GM21515 (cell line): ENCODE measurements at regions not wholly inside any gene's neighbourhood (a gene's known extent, or its start where the extent isn't known, plus 50 kb on each side); places are given as distances from the start of the nearest gene placed in this dataset.

Source experiments
- ATAC-seq: cut with Tn5 transposase; IDR thresholded peaks from one replicate; pipeline ENCODE4 v1.9.1; 2021; ENCODE audit not compliant: unreplicated experiment

DNA sequence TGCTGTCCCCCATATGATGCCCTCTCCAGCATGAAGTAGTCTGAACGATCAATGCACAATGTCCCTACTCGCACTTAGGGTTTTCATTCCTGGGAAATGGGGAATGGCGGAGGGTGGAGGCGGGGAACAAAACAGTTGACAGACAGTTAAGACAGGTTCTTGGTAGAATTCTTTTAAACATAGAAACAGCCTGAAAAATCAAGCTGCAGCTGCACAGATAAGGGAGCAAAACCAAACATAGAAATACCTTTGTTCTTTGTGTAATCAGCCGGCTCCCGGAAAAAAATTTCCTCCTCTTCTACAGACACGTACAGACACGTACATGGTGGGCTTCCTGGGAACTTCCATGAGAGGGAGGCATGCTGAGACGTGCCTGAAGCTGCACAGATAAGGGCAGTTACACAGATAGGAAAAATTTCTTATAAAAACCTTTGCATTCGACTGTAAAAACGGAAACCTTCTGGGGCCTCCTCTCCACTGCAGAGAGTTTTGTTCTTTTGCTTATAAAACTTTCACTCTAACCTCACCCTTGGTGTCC is 662.4 kb upstream of the PTPRD start:
- ATAC-seq, result no peak

DNA sequence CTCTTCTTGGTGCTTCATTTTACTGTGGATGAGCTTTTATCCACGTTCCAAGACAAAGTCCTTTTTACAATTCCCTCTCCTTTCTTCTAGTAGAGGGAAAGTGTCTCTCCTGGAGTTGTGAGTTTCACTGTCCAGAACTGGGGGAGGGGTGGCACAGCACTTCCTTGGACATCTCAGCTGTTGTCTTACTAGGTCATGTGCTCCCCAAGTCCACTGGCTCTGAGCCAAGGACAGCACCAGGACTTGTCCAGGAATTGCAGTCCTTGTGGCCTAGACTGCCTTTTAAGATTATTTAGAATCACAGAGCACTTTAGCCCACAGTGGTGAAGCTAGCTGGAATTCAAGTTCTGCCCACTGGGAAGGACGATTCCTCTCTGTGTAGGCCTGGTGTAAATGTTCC is 700.2 kb upstream of the PTPRD start:
- no peak for ATAC-seq

DNA sequence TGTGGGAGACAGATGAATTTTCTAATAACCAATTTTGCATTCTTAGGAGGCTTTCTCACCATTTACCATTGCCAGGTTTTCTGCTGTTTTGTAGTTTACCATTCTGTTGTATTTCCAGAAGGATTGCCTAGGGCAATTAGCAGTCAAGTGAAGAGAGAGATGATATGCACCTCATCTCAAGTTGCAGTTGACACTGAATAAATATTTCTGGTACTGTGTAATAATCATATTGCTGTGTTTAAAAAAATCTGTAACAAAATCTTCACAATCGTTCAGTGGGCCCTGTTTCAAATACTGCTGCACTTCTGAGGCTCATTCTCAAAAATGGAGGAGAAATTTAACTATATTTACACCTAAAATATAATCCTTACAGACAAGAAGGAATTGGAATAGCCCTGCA is 706.1 kb upstream of the PTPRD start:
- ATAC-seq, result no peak

DNA sequence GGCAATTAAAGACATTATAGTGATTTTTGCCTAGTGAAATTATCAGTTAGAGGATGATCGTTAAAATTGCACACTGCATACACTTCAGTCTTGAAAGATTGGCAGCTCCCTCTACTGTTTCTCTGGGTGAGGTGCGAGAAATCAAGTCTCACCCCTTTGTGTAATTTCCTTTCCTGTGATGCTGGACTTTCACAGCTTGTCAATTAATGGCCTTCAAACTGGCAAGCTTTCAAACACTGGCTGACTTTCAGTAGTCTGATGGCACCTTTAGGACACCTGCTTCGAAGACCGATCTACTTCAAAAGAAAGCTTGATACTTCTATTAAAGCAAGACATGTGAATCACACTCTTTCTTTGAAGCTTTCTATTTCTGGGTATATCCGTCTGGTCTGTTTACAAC is 706.7 kb upstream of the PTPRD start:
- no peak for ATAC-seq

DNA sequence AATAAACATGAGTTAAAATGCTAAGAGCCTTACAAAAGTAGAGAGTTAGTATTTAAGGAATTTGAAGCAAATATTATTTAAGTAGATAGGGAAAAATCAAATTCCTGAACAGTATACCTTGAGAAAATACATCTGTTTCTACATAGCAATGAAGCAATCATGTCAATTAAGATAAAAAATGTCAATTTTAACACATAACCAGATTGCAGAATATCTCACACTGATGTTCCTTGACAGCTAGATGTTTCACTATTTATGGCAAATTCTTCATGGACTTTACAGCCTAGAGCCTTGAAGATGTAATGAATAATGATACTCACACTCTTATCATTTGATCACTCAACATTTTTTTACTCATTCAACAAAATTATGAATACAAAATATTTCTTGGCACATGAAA is 708.2 kb upstream of the PTPRD start:
- no peak for ATAC-seq

DNA sequence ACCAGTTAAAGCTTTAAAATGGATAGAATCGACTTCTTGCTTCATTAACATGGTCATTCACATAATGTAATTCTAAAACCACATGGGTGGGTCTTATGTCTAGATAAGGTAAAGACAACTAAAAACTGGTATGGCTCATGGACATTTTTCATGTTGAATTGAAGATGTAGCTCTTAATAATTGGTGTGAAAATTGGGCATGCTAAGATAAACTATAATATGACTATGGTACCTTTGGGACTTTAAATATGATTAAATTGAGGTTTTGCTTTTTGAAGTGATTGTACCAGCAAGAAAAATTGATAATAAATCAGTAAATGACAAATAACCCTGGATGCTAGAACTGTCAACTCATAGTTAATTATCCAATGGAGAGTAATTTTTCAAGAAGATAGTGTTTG is 710.7 kb upstream of the PTPRD start:
- ATAC-seq, result no peak

DNA sequence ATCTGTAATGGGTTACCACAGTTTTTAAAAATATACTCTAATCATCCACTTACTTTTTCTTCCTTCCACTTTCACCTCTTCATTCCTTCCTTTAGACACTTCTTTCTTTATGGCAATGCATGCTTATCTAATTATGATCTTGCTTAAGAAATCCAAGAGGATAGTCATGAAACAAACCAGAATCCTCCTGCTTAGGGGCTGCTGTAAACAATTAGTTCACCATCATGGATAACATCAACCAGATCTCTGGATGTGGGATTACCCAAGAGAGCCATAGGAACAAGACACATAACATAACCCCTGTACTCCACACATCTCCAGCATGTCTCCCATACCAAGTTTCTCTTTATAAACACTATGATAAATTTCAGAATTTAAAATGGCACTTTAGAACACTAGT is 713.4 kb upstream of the PTPRD start:
- ATAC-seq, result no peak

DNA sequence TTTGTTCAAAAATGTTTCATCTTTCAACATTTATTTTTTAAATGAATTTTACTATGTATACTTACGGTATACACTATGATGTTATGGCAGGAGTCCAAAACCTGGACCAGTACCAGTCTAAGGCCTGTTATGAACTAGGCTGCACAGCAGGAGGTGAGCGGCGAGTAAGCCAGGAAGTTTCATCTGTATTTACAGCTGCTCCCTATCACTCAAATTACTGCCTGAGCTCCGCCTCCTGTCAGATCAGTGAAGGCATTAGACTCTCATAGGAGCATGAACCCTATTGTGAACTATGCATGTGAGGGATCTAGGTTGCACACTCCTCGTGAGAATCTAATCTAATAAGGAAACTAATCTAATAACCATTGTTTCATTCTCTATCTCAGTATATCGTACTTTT is 715.5 kb upstream of the PTPRD start:
- no peak for ATAC-seq

DNA sequence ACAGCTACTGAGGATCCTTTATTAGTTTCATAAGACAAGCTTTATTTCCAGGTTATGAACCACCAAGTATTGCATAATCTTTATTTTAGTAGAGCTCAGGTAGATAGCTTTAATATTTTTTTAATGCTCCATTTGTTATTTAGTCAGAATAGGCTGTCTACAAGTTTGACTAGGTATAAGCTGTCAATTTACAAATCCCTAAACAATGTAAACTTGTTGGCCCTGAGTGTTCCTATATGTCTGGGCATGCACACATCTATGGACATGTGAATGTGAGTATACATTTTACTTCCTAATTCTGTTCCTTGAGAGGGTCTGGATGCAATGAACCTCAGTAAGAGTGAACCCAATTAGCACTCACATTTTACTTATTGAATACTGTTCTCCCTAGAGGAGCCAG is 722.2 kb upstream of the PTPRD start:
- no peak for ATAC-seq

DNA sequence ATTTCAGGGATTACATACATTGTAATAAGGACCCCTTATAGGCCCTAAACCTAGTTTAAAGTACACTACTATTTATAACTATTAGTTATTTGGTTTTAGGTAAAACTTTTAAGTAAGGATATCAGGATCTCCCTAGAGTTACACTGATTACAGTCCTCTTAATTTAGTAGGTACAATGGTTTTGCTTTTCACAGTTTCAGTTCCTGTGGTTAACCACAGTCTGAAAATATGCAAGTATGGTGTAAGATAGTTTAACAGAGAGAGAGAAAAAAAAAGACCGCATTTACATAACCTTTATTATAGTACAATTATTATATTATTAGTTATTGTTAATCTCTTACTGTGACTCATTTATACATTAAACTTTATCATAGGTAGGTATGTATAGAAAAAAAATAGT is 725.3 kb upstream of the PTPRD start:
- peak; percentile 63 for ATAC-seq

DNA sequence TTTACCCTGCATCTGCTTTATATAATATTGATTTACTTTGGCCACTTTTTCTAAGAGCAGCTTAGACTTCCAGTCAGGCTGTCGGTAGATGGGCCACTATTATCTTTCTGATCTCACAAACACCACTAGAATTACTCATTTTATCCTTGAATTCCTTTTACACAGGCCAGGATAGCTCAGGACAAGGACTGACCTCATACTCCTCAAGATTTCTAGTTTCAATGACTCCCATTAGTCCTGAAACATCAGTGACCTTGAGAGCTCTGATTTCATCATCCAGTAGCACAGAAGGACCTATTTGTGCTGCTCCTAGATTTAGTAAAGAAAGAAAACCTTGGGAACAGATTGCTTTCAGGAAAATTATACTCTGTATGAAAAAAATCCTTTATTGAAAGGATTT is 727.9 kb upstream of the PTPRD start:
- no peak for ATAC-seq

DNA sequence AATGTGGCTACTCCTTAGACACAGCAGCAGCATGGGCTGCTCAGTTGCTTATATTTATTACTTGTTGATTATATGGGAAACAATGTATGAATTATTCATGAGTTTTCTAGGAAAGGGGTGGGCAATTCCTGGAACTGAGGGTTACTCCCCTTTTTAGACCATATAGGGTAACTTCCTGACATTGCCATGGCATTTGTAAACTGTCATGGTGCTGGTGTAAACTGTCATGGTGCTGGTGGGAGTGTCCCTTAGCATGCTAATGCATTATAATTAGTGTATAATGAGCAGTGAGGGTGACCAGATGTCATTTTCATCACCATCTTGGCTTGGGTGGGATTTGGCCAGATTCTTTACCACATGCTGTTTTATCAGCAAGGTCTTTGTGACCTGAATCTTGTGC is 734.6 kb upstream of the PTPRD start:
- no peak for ATAC-seq

DNA sequence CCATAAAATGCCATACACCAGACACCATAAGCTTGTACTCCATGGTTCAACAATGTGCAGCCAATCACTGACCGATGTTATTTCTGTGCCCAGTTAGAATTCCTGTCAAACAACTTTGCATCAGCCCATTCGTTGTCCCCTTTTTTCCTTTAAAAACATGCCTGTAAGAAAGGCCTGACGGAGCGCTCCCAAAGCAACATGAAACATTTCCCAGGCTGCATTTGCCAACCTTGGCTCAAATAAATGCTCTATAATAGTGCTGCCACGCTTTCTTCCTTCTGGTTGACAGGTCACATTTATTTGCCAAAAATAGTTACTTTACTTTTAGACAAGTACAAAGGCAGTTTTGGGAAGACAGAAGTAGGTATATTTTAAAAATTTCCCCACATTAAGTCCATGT is 735.6 kb upstream of the PTPRD start:
- no peak for ATAC-seq

DNA sequence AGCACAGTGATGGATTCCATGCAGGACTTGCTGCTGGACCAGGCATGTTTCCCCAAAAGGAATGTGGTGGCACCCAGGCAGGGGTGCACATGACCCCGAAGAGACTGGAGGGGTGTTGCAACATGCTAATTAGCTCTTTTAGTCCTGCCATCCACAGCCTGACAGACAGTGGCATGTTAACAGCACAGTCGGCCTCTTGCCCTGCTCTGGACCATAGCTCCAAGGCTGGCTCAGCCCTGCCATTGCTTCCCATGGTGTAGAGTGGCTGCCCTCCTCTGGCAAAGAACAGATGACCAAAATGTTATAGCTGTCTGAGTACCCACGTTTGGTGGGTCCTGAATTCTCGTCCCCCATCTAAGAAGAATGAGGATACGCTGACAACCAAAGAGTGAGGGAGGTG is 736.4 kb upstream of the PTPRD start:
- ATAC-seq, result no peak

DNA sequence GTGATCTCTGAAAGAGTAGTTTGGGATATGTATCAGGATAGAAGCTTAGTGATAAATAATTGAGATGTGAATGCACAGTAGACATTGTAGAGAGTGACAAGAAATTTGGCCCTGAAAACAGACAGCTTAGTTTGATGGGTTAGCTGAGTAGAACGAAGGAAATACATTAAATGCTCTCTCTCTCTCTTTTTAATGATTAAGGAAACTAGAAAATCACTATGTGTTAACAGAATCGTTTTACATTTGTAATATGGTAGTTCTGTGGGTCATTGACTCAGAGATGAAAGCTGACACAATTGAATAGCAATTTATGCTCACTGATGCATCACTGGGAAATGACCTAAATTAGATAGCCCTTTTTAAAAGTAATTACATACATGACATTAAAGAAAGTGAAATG is 739.8 kb upstream of the PTPRD start:
- no peak for ATAC-seq

DNA sequence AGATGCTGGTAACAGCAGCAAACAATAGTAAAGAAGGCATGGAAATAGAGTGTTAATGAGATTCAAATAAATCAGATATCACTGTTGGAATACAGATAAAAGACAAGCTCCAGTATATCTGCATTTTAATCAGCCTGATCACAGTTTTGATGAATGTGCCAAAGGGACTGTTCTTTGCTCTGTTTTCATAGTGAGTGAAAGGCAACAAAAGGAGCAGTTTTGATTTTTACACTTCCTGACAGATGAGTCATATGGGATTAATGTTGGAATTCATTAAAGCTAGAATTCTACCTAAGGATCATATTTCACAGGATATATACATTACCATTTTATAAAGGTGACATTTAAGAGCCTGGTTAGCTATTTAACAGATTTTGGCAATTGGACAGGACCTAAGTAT is 743.3 kb upstream of the PTPRD start:
- no peak for ATAC-seq

DNA sequence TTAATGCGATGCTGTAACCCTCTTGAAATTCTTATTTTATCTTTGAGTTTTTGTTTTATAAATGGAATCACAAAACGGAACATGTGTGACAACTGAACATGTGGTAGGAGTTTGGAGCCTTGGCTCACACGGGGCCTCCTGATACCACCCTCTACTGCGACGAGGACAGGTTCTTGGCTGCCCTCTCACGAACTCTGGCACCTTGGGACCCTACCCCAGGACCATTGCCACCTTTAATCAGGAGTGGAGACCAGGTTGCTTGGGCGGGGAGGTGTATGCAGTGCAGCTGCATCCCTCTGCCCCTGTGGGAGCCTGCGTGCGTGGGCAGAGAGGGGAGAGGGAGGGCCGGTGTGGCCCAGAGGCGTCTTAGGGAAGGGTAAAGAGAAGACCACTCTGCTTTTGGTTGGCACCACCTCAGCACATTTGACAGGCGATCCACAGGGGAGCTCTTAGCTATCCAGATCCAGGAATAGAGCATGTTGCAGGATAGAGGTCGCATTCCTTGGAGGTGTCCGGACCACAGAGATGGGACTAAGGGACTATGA is 753.9 kb upstream of the PTPRD start:
- no peak for ATAC-seq

DNA sequence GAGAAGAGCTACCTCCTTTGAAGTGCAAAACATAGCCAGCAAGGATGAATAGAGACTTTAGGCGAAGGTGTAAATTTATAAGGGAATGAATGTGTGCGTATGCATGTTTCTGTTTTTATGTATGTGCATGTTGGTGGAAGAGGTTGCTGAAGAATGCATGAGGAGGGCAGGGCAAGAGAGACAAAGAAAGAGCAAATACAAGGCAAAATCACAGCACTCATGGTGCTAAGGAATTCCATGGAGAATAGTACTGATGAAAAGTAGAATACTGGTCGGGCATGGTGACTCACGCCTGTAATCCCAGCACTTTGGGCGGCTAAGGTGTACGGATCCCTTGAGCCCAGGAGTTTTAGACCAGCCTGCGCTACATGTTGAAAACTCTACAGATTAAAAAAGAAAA is 762.1 kb upstream of the PTPRD start:
- no peak for ATAC-seq

DNA sequence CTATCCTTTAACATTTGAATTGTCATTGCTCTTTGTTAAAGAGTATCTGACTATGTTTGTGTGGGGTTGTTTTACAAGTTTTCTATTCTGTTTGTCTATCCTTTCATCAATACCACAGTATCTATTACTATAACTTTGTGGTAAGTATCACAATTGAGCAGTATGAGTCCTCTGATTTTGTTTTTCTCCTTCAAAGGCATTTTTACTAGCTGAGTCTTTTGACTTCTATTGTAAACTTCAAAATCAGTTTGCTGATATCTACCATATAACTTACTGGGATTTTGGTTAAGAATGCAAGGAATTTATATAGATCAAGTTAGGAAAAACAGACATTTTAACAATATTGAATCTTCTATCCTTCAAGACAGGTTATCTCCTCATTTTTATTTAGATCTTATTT is 789.8 kb upstream of the PTPRD start:
- ATAC-seq, result no peak

DNA sequence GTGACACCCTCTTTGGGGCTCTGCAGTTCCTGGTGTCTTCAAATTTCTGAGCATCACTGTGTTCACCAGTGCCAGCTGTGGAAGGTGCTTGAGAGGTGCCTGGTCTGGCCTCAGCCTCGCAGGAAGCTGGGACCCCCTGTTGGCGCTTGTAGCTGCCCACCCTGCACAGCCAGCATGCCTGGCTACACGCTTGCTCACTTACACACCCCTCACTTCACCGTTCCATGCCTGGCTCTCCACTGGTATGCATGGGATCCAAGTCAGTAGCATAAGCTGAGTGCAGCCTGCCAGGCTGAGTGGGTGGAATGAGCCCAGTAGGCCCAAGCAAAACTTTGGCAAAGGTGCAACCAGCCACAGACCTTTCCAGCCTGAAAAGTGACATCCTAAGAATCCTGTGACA is 801.4 kb upstream of the PTPRD start:
- ATAC-seq, result no peak

DNA sequence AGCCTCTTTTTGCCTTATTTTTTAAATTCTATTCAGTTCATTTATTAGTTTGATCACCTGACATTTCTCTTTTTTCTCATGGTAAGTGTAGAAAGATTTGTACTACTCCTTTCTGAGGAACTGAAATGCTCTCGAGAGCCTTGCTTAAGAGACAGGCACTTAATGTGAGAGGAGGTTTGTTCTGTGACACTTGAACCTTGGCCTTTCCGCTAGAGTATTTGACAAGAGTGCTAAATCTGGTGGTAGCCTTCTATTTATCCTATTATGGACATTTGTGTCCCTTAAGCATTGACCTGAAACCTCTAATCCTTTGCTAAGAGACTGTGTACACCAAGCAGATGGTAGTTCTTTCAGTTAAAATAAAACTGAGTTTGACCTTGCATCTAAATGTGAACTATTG is 805.0 kb upstream of the PTPRD start:
- no peak for ATAC-seq

DNA sequence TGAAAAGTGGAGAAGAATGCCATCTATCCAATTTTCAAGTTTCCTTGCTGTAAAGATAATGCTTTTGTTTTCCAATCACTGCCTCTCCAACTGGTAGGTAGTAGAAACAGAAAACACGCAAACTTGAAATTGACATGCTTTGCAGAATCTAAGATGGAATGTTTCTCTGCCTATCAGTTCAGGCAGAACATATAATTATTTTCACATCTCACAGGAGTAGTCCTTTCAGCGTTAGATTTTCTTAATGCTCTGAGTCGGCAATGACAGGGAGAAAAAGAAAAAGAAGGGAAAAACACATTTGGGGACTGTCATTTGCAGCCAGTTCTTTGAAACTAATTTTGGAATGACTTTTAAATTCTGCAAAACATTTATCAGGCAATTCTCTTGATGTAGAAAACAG is 818.7 kb upstream of the PTPRD start:
- no peak for ATAC-seq

DNA sequence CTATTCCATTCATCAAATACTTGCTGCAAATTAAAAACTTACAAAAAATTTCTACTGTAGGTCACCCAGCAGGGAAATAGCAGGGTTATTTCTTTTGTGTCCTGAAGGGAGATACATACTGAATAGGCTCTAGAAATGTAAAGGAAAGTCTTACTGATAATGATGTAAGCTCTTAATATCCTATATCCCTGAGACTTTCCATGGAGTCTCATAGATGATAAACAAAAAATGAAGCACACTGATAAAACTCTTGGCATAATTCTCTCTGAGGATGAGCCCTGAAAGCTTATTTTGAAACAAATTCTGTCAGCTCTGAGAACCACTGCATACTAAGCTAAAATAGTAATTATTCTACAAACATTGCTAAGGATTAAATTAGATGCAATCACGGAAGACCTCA is 819.6 kb upstream of the PTPRD start:
- no peak for ATAC-seq

DNA sequence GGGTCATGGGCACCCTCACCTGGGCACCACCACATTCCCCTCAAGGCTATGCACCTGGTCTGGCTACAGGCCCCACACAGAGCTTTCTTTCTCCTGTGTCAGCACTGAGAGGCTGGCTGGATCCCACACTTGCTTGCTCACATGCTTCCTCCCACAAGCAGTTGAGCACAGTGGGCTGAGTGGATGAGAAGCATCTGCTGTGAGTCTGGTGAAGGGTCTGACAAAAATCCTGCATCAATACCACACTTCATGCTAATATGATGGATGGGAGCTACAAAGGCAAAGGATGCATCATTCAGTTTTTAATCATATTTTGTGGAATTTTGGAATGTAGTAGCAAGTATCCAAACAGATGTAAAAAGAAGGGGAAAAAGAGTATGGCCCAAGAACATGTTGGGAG is 830.8 kb upstream of the PTPRD start:
- no peak for ATAC-seq
